ENCODE measurements at regions not wholly inside any gene's neighbourhood (a gene's known extent, or its start where the extent isn't known, plus 50 kb on each side); places are given as distances from the start of the nearest gene placed in this dataset.

GRCh38 chr17:79664930-79665737 is 54.3 kb upstream of the RBFOX3 start:
- ATAC-seq (ENCODE audit: poor library complexity) (peak; percentile 95), DNase-seq (peak; percentile 87)
- intact Hi-C loops (cut with DNase I): no loop called here

GRCh38 chr17:79661292-79662041 is 50.6 kb upstream of the RBFOX3 start:
- ATAC-seq (ENCODE audit: poor library complexity): no peak
- intact Hi-C loops (cut with DNase I): no loop called here

More at GRCh38 chr17:79661292-79662041, 50.6 kb upstream of the RBFOX3 start:
- no peak for DNase-seq
